Esophagus muscularis mucosa (tissue), 3 donors: ENCODE measurements at regions not wholly inside any gene's neighbourhood (a gene's known extent, or its start where the extent isn't known, plus 50 kb on each side); places are given as distances from the start of the nearest gene placed in this dataset.

Experiments used
- POLR2AphosphoS5 ChIP-seq, 2 donors: sonication (generic); formaldehyde crosslinking; IDR thresholded peaks; one replicate each; pipeline ENCODE4 v1.6.1; 2017; ENCODE audit warnings: antibody characterized with exemption in 2 of 2
- TF ChIP-seq, protein P1 (sequence below), 3 experiments: fragments of 200-600 bp in 2 of 3; fragments of 450-650 bp in 1 of 3; sonication (generic) in 2 of 3; IDR thresholded peaks; one replicate each; pipeline ENCODE4 v1.5.1; 2017 to 2019; ENCODE audit warnings: antibody characterized with exemption in 3 of 3, mild to moderate bottlenecking in 2 of 3, moderate library complexity in 1 of 3

DNA sequence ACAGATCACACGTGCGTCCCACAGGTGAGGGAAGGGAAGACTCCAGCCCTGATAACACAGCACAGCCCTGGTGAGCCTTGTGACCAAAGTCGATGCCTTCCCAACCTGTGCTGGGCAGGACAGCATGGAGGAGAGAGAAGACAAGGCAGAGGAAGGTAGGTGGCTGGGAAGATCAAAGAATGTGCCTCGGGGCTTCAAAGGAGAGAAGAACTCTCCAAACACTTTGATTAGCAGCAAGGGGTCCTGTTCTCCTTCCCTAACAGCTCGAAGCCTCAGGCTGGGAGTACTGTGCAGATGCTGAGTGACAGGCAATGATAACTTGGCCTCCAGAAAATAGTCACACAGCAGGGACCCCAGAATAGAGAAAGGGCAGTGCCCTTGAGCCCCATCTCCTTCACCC, 288.5 kb downstream of the TCERG1L start:
- no peak for TF ChIP-seq POLR2AphosphoS5 (IDR thresholded peaks at IDR 0.05)
- TF ChIP-seq, protein P1, sequence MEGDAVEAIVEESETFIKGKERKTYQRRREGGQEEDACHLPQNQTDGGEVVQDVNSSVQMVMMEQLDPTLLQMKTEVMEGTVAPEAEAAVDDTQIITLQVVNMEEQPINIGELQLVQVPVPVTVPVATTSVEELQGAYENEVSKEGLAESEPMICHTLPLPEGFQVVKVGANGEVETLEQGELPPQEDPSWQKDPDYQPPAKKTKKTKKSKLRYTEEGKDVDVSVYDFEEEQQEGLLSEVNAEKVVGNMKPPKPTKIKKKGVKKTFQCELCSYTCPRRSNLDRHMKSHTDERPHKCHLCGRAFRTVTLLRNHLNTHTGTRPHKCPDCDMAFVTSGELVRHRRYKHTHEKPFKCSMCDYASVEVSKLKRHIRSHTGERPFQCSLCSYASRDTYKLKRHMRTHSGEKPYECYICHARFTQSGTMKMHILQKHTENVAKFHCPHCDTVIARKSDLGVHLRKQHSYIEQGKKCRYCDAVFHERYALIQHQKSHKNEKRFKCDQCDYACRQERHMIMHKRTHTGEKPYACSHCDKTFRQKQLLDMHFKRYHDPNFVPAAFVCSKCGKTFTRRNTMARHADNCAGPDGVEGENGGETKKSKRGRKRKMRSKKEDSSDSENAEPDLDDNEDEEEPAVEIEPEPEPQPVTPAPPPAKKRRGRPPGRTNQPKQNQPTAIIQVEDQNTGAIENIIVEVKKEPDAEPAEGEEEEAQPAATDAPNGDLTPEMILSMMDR (IDR thresholded peaks at IDR 0.05) = no peak
